Hepatocyte (in vitro differentiated cells): ENCODE measurements at regions not wholly inside any gene's neighbourhood (a gene's known extent, or its start where the extent isn't known, plus 50 kb on each side); places are given as distances from the start of the nearest gene placed in this dataset.

Source experiments
- DNase-seq: peaks from one replicate; pipeline ENCODE4 v3.0.0-alpha.2; 2016; ENCODE audit warnings: low spot score
- H2AFZ ChIP-seq: fragments of 200-600 bp; sonication (generic); 2 replicates; pipeline ENCODE4 v1.6.0; 2016; ENCODE audit warnings: antibody characterized with exemption, mild to moderate bottlenecking
- H3K27ac ChIP-seq: fragments of 200-600 bp; sonication (generic); 2 replicates; pipeline ENCODE4 v1.5.1; 2016; ENCODE audit warnings: mild to moderate bottlenecking
- H3K27me3 ChIP-seq: fragments of 200-600 bp; sonication (generic); 2 replicates; pipeline ENCODE4 v1.6.1; 2016
- H3K36me3 ChIP-seq: fragments of 200-600 bp; sonication (generic); replicated peaks from 2 replicates; pipeline ENCODE4 v1.5.1; 2016; ENCODE audit warnings: low read depth; ENCODE audit not compliant: insufficient read depth
- H3K4me1 ChIP-seq: fragments of 200-600 bp; sonication (generic); 2 replicates; pipeline ENCODE4 v1.5.1; 2016; ENCODE audit warnings: mild to moderate bottlenecking, moderate library complexity; ENCODE audit not compliant: insufficient read depth
- H3K4me2 ChIP-seq: fragments of 200-600 bp; sonication (generic); 2 replicates; pipeline ENCODE4 v1.6.0; 2016
- H3K4me3 ChIP-seq: fragments of 200-600 bp; sonication (generic); 2 replicates; pipeline ENCODE4 v1.5.1; 2016; ENCODE audit warnings: mild to moderate bottlenecking
- H3K79me2 ChIP-seq: fragments of 200-600 bp; sonication (generic); 2 replicates; pipeline ENCODE4 v1.6.0; 2017; ENCODE audit warnings: mild to moderate bottlenecking
- H3K9me2 ChIP-seq: fragments of 200-600 bp; sonication (generic); replicated peaks from 2 replicates; pipeline ENCODE4 v1.6.0; 2017; ENCODE audit warnings: mild to moderate bottlenecking; ENCODE audit not compliant: insufficient read depth
- H3K9me3 ChIP-seq: fragments of 200-600 bp; sonication (generic); 2 replicates; pipeline ENCODE4 v1.5.1; 2016; ENCODE audit warnings: low read depth, mild to moderate bottlenecking
- H4K20me1 ChIP-seq: fragments of 200-600 bp; sonication (generic); 2 replicates; pipeline ENCODE4 v1.6.0; 2016; ENCODE audit warnings: mild to moderate bottlenecking; ENCODE audit not compliant: insufficient read depth, poor library complexity, severe bottlenecking
- CTCF ChIP-seq: fragments of 200-600 bp; sonication (generic); IDR thresholded peaks from 2 replicates; pipeline ENCODE4 v1.5.1; 2016; ENCODE audit warnings: antibody characterized with exemption, mild to moderate bottlenecking; ENCODE audit not compliant: poor library complexity
- EZH2 ChIP-seq: fragments of 200-600 bp; sonication (generic); IDR thresholded peaks from 2 replicates; pipeline ENCODE4 v1.6.1; 2016; ENCODE audit warnings: antibody characterized with exemption, mild to moderate bottlenecking, borderline replicate concordance
- EZH2phosphoT487 ChIP-seq: fragments of 200-600 bp; sonication (generic); IDR thresholded peaks from one replicate; pipeline ENCODE4 v1.6.1; 2018; ENCODE audit warnings: antibody characterized with exemption, mild to moderate bottlenecking, low read depth, moderate library complexity; ENCODE audit not compliant: unreplicated experiment, severe bottlenecking
- WGBS: methylation state at CpG from one replicate; pipeline ENCODE4 v1.1.6; 2016; ENCODE audit warnings: low lambda C conversion rate; ENCODE audit errors: missing lambda C conversion rate; 5-methylcytosine and 5-hydroxymethylcytosine counted together

GRCh38 chr10:28806488-28806941 is 129.2 kb downstream of the BAMBI start:
- no peaks in the 10 kb centered on the region for H3K9me2 ChIP-seq
- no peak for DNase-seq
- peak overlapping the region; percentile 32 for H2AFZ ChIP-seq
- TF ChIP-seq EZH2phosphoT487 = no peak
- H3K36me3 ChIP-seq = no peaks in the 10 kb centered on the region
- H3K4me2 ChIP-seq = peak overlapping the region; percentile 68
- no peaks in the 10 kb centered on the region for H3K27me3 ChIP-seq
- H3K27ac ChIP-seq = peak overlapping the region; percentile 75
- 35% methylated on average over 5 of the region's 5 CpGs for WGBS
- peaks cover 44% of the 10 kb centered on the region for H3K4me1 ChIP-seq
- H3K79me2 ChIP-seq = no peaks in the 10 kb centered on the region
- H4K20me1 ChIP-seq = no peaks in the 10 kb centered on the region
- no peaks in the 10 kb centered on the region for H3K9me3 ChIP-seq
- no peak overlapping the region for H3K4me3 ChIP-seq

- Histone ChIP-seq H3K27me3 (no peaks in the 10 kb centered on the region), H3K4me3 (no peak overlapping the region), H2AFZ (peak overlapping the region; percentile 32), H3K79me2 (no peaks in the 10 kb centered on the region), H3K4me1 (peaks cover 44% of the 10 kb centered on the region), H3K9me2 (no peaks in the 10 kb centered on the region), H3K4me2 (peak overlapping the region; percentile 68), H3K36me3 (no peaks in the 10 kb centered on the region), H3K27ac (peak overlapping the region; percentile 75), H4K20me1 (no peaks in the 10 kb centered on the region), H3K9me3 (no peaks in the 10 kb centered on the region)
- no peak for TF ChIP-seq EZH2
- TF ChIP-seq CTCF = no peak
- TF ChIP-seq EZH2phosphoT487 = no peak
- no peak for DNase-seq
- WGBS = 24% methylated on average over 8 of the region's 8 CpGs
These were observed 129.8 kb downstream of the BAMBI start for GRCh38 chr10:28806951-28807759.

- H3K4me1 ChIP-seq = peaks cover 44% of the 10 kb centered on the region
- peak overlapping the region; percentile 75 for H3K27ac ChIP-seq
- TF ChIP-seq CTCF (no peak), EZH2phosphoT487 (no peak), EZH2 (no peak)
- H3K4me3 ChIP-seq = no peak overlapping the region
- H3K27me3 ChIP-seq = no peaks in the 10 kb centered on the region
- no peaks in the 10 kb centered on the region for H3K9me2 ChIP-seq
- peak; percentile 33 for DNase-seq
- peak overlapping the region; percentile 3 for H2AFZ ChIP-seq
- H3K9me3 ChIP-seq = no peaks in the 10 kb centered on the region
- no peaks in the 10 kb centered on the region for H4K20me1 ChIP-seq
- H3K36me3 ChIP-seq = no peaks in the 10 kb centered on the region
- 15% methylated on average over 16 of the region's 16 CpGs for WGBS
- H3K79me2 ChIP-seq = no peaks in the 10 kb centered on the region
- peak overlapping the region; percentile 68 for H3K4me2 ChIP-seq
These were observed 130.7 kb downstream of the BAMBI start for GRCh38 chr10:28807760-28808613.

GRCh38 chr10:28808693-28809092 is 131.4 kb downstream of the BAMBI start:
- Histone ChIP-seq H4K20me1 (no peaks in the 10 kb centered on the region), H3K4me2 (peak overlapping the region; percentile 68), H3K79me2 (no peaks in the 10 kb centered on the region), H3K4me3 (no peak overlapping the region), H3K4me1 (peaks cover 44% of the 10 kb centered on the region), H3K9me2 (no peaks in the 10 kb centered on the region), H2AFZ (no peak overlapping the region), H3K27me3 (no peaks in the 10 kb centered on the region), H3K9me3 (no peaks in the 10 kb centered on the region), H3K36me3 (no peaks in the 10 kb centered on the region), H3K27ac (peak overlapping the region; percentile 75)
- WGBS = 54% methylated on average over 6 of the region's 6 CpGs
- TF ChIP-seq EZH2 = no peak
- TF ChIP-seq CTCF = no peak
- no peak for TF ChIP-seq EZH2phosphoT487
- no peak for DNase-seq
